IMR-90 (cell line): ENCODE measurements at regions not wholly inside any gene's neighbourhood (a gene's known extent, or its start where the extent isn't known, plus 50 kb on each side); places are given as distances from the start of the nearest gene placed in this dataset.

Experiments used
- ATAC-seq: fragments of 200-7000 bp; cut with Tn5 transposase; 2 replicates; pipeline ENCODE4 v1.9.1; 2020; ENCODE audit warnings: low read depth, mild to moderate bottlenecking, moderate library complexity
- BruUV-seq: library from RNA; stranded (reverse); fragments of 400-500 nt; replicated peaks from 2 replicates; lab custom pipeline; 2021; lab: Mats Ljungman, UMichigan
- CTCF ChIA-PET: fragments of 300-600 bp; formaldehyde crosslinking; extraction: SDS; loops from one replicate; lab custom pipeline; 2021; ENCODE audit warnings: antibody characterized with exemption; lab: Yijun Ruan, JAX
- POLR2A ChIA-PET: fragments of 300-600 bp; sonication (Branson Sonifier 250); formaldehyde crosslinking; loops from one replicate; lab custom pipeline; 2022; ENCODE audit warnings: antibody characterized with exemption; ENCODE audit not compliant: unreplicated experiment; lab: Charles Lee
- DNase-seq: peaks from one replicate; pipeline ENCODE4 v3.0.0; 2013
- H2AFZ ChIP-seq: replicated peaks from 2 replicates; pipeline ENCODE3; 2013; ENCODE audit warnings: low read length, mild to moderate bottlenecking; ENCODE audit not compliant: poor library complexity
- H2AK5ac ChIP-seq: 2 replicates; pipeline ENCODE4 v1.6.1; 2013; ENCODE audit warnings: low read depth, low read length, inconsistent platforms
- H2AK9ac ChIP-seq: replicated peaks from 2 replicates; pipeline ENCODE3; 2013; ENCODE audit warnings: mild to moderate bottlenecking, low read depth, low read length, moderate library complexity; ENCODE audit not compliant: poor library complexity
- H2BK120ac ChIP-seq: 2 replicates; pipeline ENCODE4 v1.6.1; 2013; ENCODE audit warnings: low read depth, low read length, inconsistent platforms
- H2BK15ac ChIP-seq: 3 replicates; pipeline ENCODE4 v1.6.1; 2013; ENCODE audit warnings: low read depth, low read length, inconsistent platforms
- H2BK20ac ChIP-seq: 2 replicates; pipeline ENCODE4 v1.6.1; 2013; ENCODE audit warnings: low read depth, mild to moderate bottlenecking, inconsistent platforms, low read length, moderate library complexity
- H2BK5ac ChIP-seq: 2 replicates; pipeline ENCODE4 v1.6.1; 2013; ENCODE audit warnings: mild to moderate bottlenecking, low read depth, low read length, inconsistent platforms; ENCODE audit not compliant: poor library complexity, severe bottlenecking
- H3K14ac ChIP-seq: replicated peaks from 2 replicates; pipeline ENCODE4 v1.6.1; 2013; ENCODE audit warnings: low read depth, low read length, inconsistent platforms
- H3K18ac ChIP-seq: 2 replicates; pipeline ENCODE4 v1.6.1; 2013; ENCODE audit warnings: low read depth, low read length, control low read depth
- H3K23ac ChIP-seq: 2 replicates; pipeline ENCODE4 v1.6.1; 2013; ENCODE audit warnings: low read depth, low read length, inconsistent platforms
- H3K27ac ChIP-seq: 2 replicates; pipeline ENCODE4 v1.5.1; 2013; ENCODE audit warnings: mild to moderate bottlenecking, control low read depth, low read length; ENCODE audit not compliant: insufficient read depth
- H3K27me3 ChIP-seq: 2 replicates; pipeline ENCODE4 v1.6.1; 2013; ENCODE audit warnings: low read length; ENCODE audit not compliant: control insufficient read depth, insufficient read depth
- H3K36me3 ChIP-seq: 2 replicates; pipeline ENCODE4 v1.6.1; 2013; ENCODE audit warnings: low read length, mixed read lengths; ENCODE audit not compliant: control insufficient read depth, insufficient read depth
- H3K4ac ChIP-seq: 2 replicates; pipeline ENCODE4 v1.6.1; 2013; ENCODE audit warnings: low read depth, low read length, inconsistent platforms
- H3K4me1 ChIP-seq: 2 replicates; pipeline ENCODE4 v1.6.1; 2013; ENCODE audit warnings: low read length, mixed read lengths; ENCODE audit not compliant: control insufficient read depth, insufficient read depth
- H3K4me2 ChIP-seq: 2 replicates; pipeline ENCODE4 v1.6.1; 2013; ENCODE audit warnings: low read depth, mild to moderate bottlenecking, control low read depth, low read length, moderate library complexity
- H3K4me3 ChIP-seq: 2 replicates; pipeline ENCODE4 v1.5.1; 2013; ENCODE audit warnings: low read depth, mild to moderate bottlenecking, control low read depth, low read length, moderate library complexity; ENCODE audit not compliant: insufficient read depth
- H3K56ac ChIP-seq: 2 replicates; pipeline ENCODE4 v1.6.1; 2013; ENCODE audit warnings: low read length, inconsistent platforms; ENCODE audit not compliant: insufficient read depth; ENCODE audit errors: extremely low read depth
- H3K79me1 ChIP-seq, 2 experiments: 2 replicates each; pipeline ENCODE4 v1.6.1; 2013; ENCODE audit warnings: low read length in 2 of 2, inconsistent platforms in 1 of 2, low read depth in 1 of 2
- H3K9ac ChIP-seq: 2 replicates; pipeline ENCODE4 v1.6.1; 2013; ENCODE audit warnings: low read depth, low read length, control low read depth
- H3K9me1 ChIP-seq: 2 replicates; pipeline ENCODE4 v1.6.1; 2013; ENCODE audit warnings: low read length, inconsistent platforms; ENCODE audit not compliant: insufficient read depth
- H3K9me3 ChIP-seq: 2 replicates; pipeline ENCODE4 v1.6.1; 2013; ENCODE audit warnings: low read length; ENCODE audit not compliant: control insufficient read depth, insufficient read depth
- H4K20me1 ChIP-seq: 2 replicates; pipeline ENCODE4 v1.6.1; 2013; ENCODE audit warnings: low read length, inconsistent platforms; ENCODE audit not compliant: insufficient read depth
- H4K5ac ChIP-seq: 2 replicates; pipeline ENCODE4 v1.6.1; 2013; ENCODE audit warnings: mild to moderate bottlenecking, low read depth, low read length, control low read depth
- H4K8ac ChIP-seq, 2 experiments: 2 replicates each; pipeline ENCODE4 v1.6.1; 2013; ENCODE audit warnings: low read depth in 2 of 2, low read length in 2 of 2, control low read depth in 1 of 2, inconsistent platforms in 1 of 2
- H4K91ac ChIP-seq: 2 replicates; pipeline ENCODE4 v1.6.1; 2013; ENCODE audit warnings: low read depth, low read length, inconsistent platforms; ENCODE audit not compliant: insufficient read depth
- CHD1 ChIP-seq: IDR thresholded peaks from 2 replicates; pipeline ENCODE4 v1.6.1; 2012; ENCODE audit warnings: low read depth, low read length, improper control_type of control experiment
- MAFK ChIP-seq: IDR thresholded peaks from 2 replicates; pipeline ENCODE4 v1.6.1; 2012; ENCODE audit warnings: low read depth, low read length, improper control_type of control experiment
- SMC3 ChIP-seq: fragments of 150-350 bp; IDR thresholded peaks from 2 replicates; pipeline ENCODE4 v1.6.1; 2016; ENCODE audit warnings: low read depth, mild to moderate bottlenecking, antibody characterized with exemption, low read length, moderate library complexity
- WGBS, 2 experiments: methylation state at CpG; one replicate each; pipeline versions ENCODE4 v1.1.5 to v1.1.7; 2013; ENCODE audit warnings: missing lambda C conversion rate in 2 of 2; ENCODE audit not compliant: insufficient read length in 1 of 2; ENCODE audit errors: extremely low coverage in 2 of 2; 5-methylcytosine and 5-hydroxymethylcytosine counted together
- dilution Hi-C: fragments of 300-500 bp; cut with HindIII; formaldehyde crosslinking; loops from one replicate; pipeline ENCODE4 v1.14.3; 2018; ENCODE audit warnings: low sequenced_read_pairs; ENCODE audit not compliant: unreplicated experiment
- in situ Hi-C: fragments of 300-500 bp; cut with MboI; formaldehyde crosslinking; loops from 3 replicates; pipeline ENCODE4 v1.14.3; 2019; ENCODE audit warnings: low sequenced_read_pairs, inconsistent platforms, mixed read lengths
- intact Hi-C: fragments of 100-400 bp; cut with micrococcal nuclease; formaldehyde crosslinking; loops from 2 replicates; pipeline ENCODE4 v1.10.0; 2022
- TF ChIP-seq, protein P1 (sequence below): fragments of 150-350 bp; IDR thresholded peaks from 2 replicates; pipeline ENCODE4 v1.6.1; 2017; ENCODE audit warnings: mild to moderate bottlenecking, antibody characterized with exemption, low read length, low read depth

DNA sequence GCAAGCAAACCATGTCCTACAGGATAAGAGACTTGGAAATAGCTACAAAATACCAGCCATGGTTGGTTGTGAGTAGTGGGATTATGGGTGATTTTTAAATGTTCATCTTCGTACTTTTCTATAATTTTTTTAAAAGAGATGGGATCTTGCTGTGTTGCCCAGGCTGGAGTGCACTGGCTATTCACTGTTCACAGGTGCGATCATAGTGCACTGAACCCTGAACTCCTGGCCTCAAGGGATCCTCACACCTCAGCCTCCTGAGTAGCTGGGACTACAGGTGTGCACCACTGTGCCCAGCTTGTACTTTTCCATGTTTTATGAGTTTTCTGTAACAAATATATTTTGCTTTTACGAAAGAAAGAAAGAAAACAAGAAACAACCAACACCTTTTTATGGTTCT is 224.2 kb downstream of the FOXD2 start:
- Histone ChIP-seq H3K23ac (no peak overlapping the region), H3K4me2 (no peak overlapping the region), H3K79me1 (no peaks in the 10 kb centered on the region), H3K14ac (no peak overlapping the region), H3K4ac (no peak overlapping the region), H4K91ac (no peak overlapping the region), H3K4me1 (no peaks in the 10 kb centered on the region), H3K9me3 (no peaks in the 10 kb centered on the region), H2BK20ac (no peak overlapping the region), H2AK9ac (no peak overlapping the region), H3K27ac (no peak overlapping the region), H2BK120ac (no peak overlapping the region), H4K20me1 (no peaks in the 10 kb centered on the region), H2BK5ac (no peak overlapping the region), H4K5ac (no peak overlapping the region), H3K9me1 (no peaks in the 10 kb centered on the region; the same call in 1 of the 2 replicates), H4K8ac (no peak overlapping the region), H3K27me3 (no peaks in the 10 kb centered on the region), H2AK5ac (no peak overlapping the region), H3K36me3 (no peaks in the 10 kb centered on the region), H2AFZ (no peak overlapping the region), H2BK15ac (no peak overlapping the region), H3K9ac (no peak overlapping the region), H3K4me3 (no peak overlapping the region), H3K56ac (no peak overlapping the region), H3K18ac (no peak overlapping the region)
- ATAC-seq, result no peak
- TF ChIP-seq CHD1 (no peak), SMC3 (no peak), MAFK (no peak)
- TF ChIP-seq, protein P1, sequence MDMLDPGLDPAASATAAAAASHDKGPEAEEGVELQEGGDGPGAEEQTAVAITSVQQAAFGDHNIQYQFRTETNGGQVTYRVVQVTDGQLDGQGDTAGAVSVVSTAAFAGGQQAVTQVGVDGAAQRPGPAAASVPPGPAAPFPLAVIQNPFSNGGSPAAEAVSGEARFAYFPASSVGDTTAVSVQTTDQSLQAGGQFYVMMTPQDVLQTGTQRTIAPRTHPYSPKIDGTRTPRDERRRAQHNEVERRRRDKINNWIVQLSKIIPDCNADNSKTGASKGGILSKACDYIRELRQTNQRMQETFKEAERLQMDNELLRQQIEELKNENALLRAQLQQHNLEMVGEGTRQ, result no peak
- CTCF ChIA-PET, result no interaction called here
- intact Hi-C loops (no loop called here), in situ Hi-C loops (no loop called here), dilution Hi-C loops (no loop called here)
- 60% methylated on average over 1 of the region's 3 CpGs; no CpG with 5 or more reads in 1 of the 2 experiments for WGBS, 2 experiments
- POLR2A ChIA-PET, result no interaction called here
- no peak for DNase-seq
- BruUV-seq, result no TSS peak
